H1 (cell line): ENCODE measurements at regions not wholly inside any gene's neighbourhood (a gene's known extent, or its start where the extent isn't known, plus 50 kb on each side); places are given as distances from the start of the nearest gene placed in this dataset.

Experiments
- ATF2 ChIP-seq: IDR thresholded peaks from 2 replicates; pipeline ENCODE4 v1.6.1; 2012; ENCODE audit warnings: low read length, inconsistent platforms
- CTBP2 ChIP-seq: IDR thresholded peaks from 2 replicates; pipeline ENCODE4 v1.7.0; 2011; ENCODE audit warnings: borderline replicate concordance, mild to moderate bottlenecking, moderate library complexity, mixed read lengths, low read length; ENCODE audit not compliant: insufficient read depth, insufficient read length

- TF ChIP-seq ATF2 (no peak), CTBP2 (no peak)
These were observed 116.0 kb upstream of the MAN2A1 start (continued) for GRCh38 chr5:109573766-109574165.
